B cell (primary cell): ENCODE measurements at regions not wholly inside any gene's neighbourhood (a gene's known extent, or its start where the extent isn't known, plus 50 kb on each side); places are given as distances from the start of the nearest gene placed in this dataset.

Experiments
- ATAC-seq: fragments of 200-7000 bp; cut with Tn5 transposase; one replicate; pipeline ENCODE4 v1.10.0; 2021; ENCODE audit warnings: low read depth, mild to moderate bottlenecking, moderate number of reproducible peaks, moderate library complexity
- CTCF ChIA-PET: fragments of 350-600 bp; sonication (Branson Sonifier 250); formaldehyde crosslinking; loops from one replicate; lab custom pipeline; 2021; ENCODE audit warnings: antibody characterized with exemption, inconsistent platforms; lab: Charles Lee
- POLR2A ChIA-PET: fragments of 350-600 bp; sonication (Branson Sonifier 250); formaldehyde crosslinking; loops from one replicate; lab custom pipeline; 2021; ENCODE audit warnings: antibody characterized with exemption; lab: Charles Lee
- DNase-seq: peaks from one replicate; pipeline ENCODE4 v3.0.0; 2013
- H2AFZ ChIP-seq: 2 replicates; pipeline ENCODE4 v1.6.1; 2012; ENCODE audit warnings: mild to moderate bottlenecking, low read depth, low read length; ENCODE audit not compliant: insufficient read depth, poor library complexity, severe bottlenecking
- H3K27ac ChIP-seq, 2 donors: 1 replicate in 1 of 2; 2 replicates in 1 of 2; pipeline ENCODE4 v1.5.1; 2012 to 2013; ENCODE audit warnings: low read length in 2 of 2, mild to moderate bottlenecking in 2 of 2, moderate library complexity in 1 of 2
- H3K27me3 ChIP-seq, 4 experiments: fragments of 200-600 bp in 1 of 4; sonication (generic) in 1 of 4; replicated peaks in 1 of 4; 1 replicate in 2 of 4; 2 replicates in 2 of 4; pipeline versions ENCODE4 v1.6.1 to v1.7.0; 2013 to 2016; ENCODE audit warnings: low read length in 3 of 4, mild to moderate bottlenecking in 2 of 4, mixed read lengths in 1 of 4, moderate library complexity in 1 of 4; ENCODE audit not compliant: insufficient read depth in 4 of 4, control insufficient read depth in 3 of 4; ENCODE audit errors: control extremely low read depth in 1 of 4
- H3K36me3 ChIP-seq, 2 experiments: replicated peaks in 1 of 2; 1 replicate in 1 of 2; 2 replicates in 1 of 2; pipeline versions ENCODE4 v1.6.1 to v1.7.1; 2013; ENCODE audit warnings: low read length in 1 of 2; ENCODE audit not compliant: insufficient read depth in 2 of 2, control insufficient read depth in 1 of 2; ENCODE audit errors: control extremely low read depth in 1 of 2, extremely low read depth in 1 of 2
- H3K4me1 ChIP-seq, 2 donors: fragments of 200-600 bp in 1 of 2; sonication (generic) in 1 of 2; 1 replicate in 1 of 2; 2 replicates in 1 of 2; pipeline versions ENCODE4 v1.5.1 to v1.6.1; 2013 to 2017; ENCODE audit warnings: low read length in 2 of 2; ENCODE audit not compliant: control insufficient read depth in 2 of 2, insufficient read depth in 2 of 2
- H3K4me2 ChIP-seq: replicated peaks from 2 replicates; pipeline ENCODE3; 2012; ENCODE audit warnings: mild to moderate bottlenecking, low read depth, low read length; ENCODE audit not compliant: poor library complexity, severe bottlenecking
- H3K4me3 ChIP-seq, 5 experiments: fragments of 200-600 bp in 1 of 5; sonication (generic) in 1 of 5; 1 replicate in 3 of 5; 2 replicates in 2 of 5; pipeline versions ENCODE4 v1.5.1 to v1.7.0; 2011 to 2016; ENCODE audit warnings: low read length in 4 of 5, mild to moderate bottlenecking in 4 of 5, low read depth in 2 of 5, control low read depth in 1 of 5, moderate library complexity in 1 of 5; ENCODE audit not compliant: insufficient read depth in 1 of 5; ENCODE audit errors: control extremely low read depth in 1 of 5, extremely low read depth in 1 of 5
- H3K79me2 ChIP-seq: fragments of 200-600 bp; sonication (generic); one replicate; pipeline ENCODE4 v1.6.0; 2016; ENCODE audit warnings: low read length; ENCODE audit not compliant: control insufficient read depth, insufficient read depth
- H3K9ac ChIP-seq: fragments of 200-600 bp; sonication (generic); 2 replicates; pipeline ENCODE4 v1.6.1; 2017; ENCODE audit warnings: mild to moderate bottlenecking, low read length, moderate library complexity
- H3K9me3 ChIP-seq, 3 donors: one replicate each; pipeline versions ENCODE4 v1.6.1 to v1.7.1; 2013; ENCODE audit warnings: low read length in 2 of 3; ENCODE audit not compliant: control insufficient read depth in 2 of 3, insufficient read depth in 1 of 3; ENCODE audit errors: control extremely low read depth in 1 of 3
- H4K20me1 ChIP-seq: 2 replicates; pipeline ENCODE4 v1.6.0; 2012; ENCODE audit warnings: mild to moderate bottlenecking, low read length; ENCODE audit not compliant: insufficient read depth, control insufficient read depth, poor library complexity, severe bottlenecking
- H3K27ac Mint-ChIP-seq: one replicate; pipeline ENCODE4 v1.8.0; 2021; ENCODE audit warnings: mixed read lengths
- H3K27me3 Mint-ChIP-seq: one replicate; pipeline ENCODE4 v1.8.0; 2021; ENCODE audit warnings: mixed read lengths
- H3K4me1 Mint-ChIP-seq: one replicate; pipeline ENCODE4 v1.8.0; 2021; ENCODE audit warnings: mixed read lengths
- H3K4me3 Mint-ChIP-seq: one replicate; pipeline ENCODE4 v1.8.0; 2021; ENCODE audit warnings: mixed read lengths
- H3K9me3 Mint-ChIP-seq: one replicate; pipeline ENCODE4 v1.8.0; 2022; ENCODE audit warnings: mixed read lengths; ENCODE audit not compliant: insufficient read depth
- CTCF ChIP-seq: fragments of 200-600 bp; IDR thresholded peaks from one replicate; pipeline ENCODE4 v1.8.0; 2022; ENCODE audit warnings: antibody characterized with exemption, mild to moderate bottlenecking
- EZH2 ChIP-seq: IDR thresholded peaks from 2 replicates; pipeline ENCODE4 v1.6.1; 2012; ENCODE audit warnings: borderline replicate concordance, low read depth, mild to moderate bottlenecking, moderate library complexity, low read length; ENCODE audit not compliant: insufficient read depth, poor library complexity, severe bottlenecking
- WGBS: methylation state at CpG from one replicate; pipeline ENCODE4 v1.1.5; 2013; ENCODE audit warnings: missing lambda C conversion rate; ENCODE audit not compliant: insufficient coverage; 5-methylcytosine and 5-hydroxymethylcytosine counted together
- intact Hi-C: fragments of 100-400 bp; cut with micrococcal nuclease; formaldehyde crosslinking; loops from one replicate; pipeline ENCODE4 v1.10.0; 2022

- ChIA-PET POLR2A (no interaction called here), CTCF (no interaction called here)
- Histone ChIP-seq H3K4me1 (no peaks in the 10 kb centered on the region), H3K79me2 (no peaks in the 10 kb centered on the region), H4K20me1 (no peaks in the 10 kb centered on the region), H3K9me3 (no peaks in the 10 kb centered on the region), H3K27ac (no peak overlapping the region), H3K9ac (no peak overlapping the region), H3K36me3 (no peaks in the 10 kb centered on the region), H3K27me3 (peaks cover 0 to 2% (median 0%) of the 10 kb centered on the region in 4 experiments), H3K4me2 (no peak overlapping the region), H2AFZ (no peak overlapping the region), H3K4me3 (no peak overlapping the region)
- Mint-ChIP-seq H3K4me1 (no peaks in the 10 kb centered on the region), H3K27ac (no peak overlapping the region), H3K9me3 (peaks cover 7% of the 10 kb centered on the region), H3K4me3 (no peak overlapping the region), H3K27me3 (peaks cover 22% of the 10 kb centered on the region)
- no peak for TF ChIP-seq CTCF
- WGBS = 80% methylated on average over 5 of the region's 10 CpGs
- DNase-seq = no peak
- ATAC-seq = no peak
- intact Hi-C loops = no loop called here
Measured at GRCh38 chr16:47895146-47895545, 260.6 kb downstream of the ABCC12 start.

- Histone ChIP-seq H3K9ac (no peak overlapping the region), H3K36me3 (no peaks in the 10 kb centered on the region), H3K4me1 (no peaks in the 10 kb centered on the region), H4K20me1 (no peaks in the 10 kb centered on the region), H3K4me2 (no peak overlapping the region), H3K79me2 (no peaks in the 10 kb centered on the region), H2AFZ (no peak overlapping the region), H3K9me3 (no peaks in the 10 kb centered on the region), H3K4me3 (no peak overlapping the region), H3K27me3 (peaks cover 0 to 4% (median 0%) of the 10 kb centered on the region in 4 experiments), H3K27ac (no peak overlapping the region)
- POLR2A ChIA-PET = no interaction called here
- ATAC-seq = no peak
- CTCF ChIA-PET = no interaction called here
- Mint-ChIP-seq H3K27ac (no peak overlapping the region), H3K9me3 (peaks cover 5% of the 10 kb centered on the region), H3K4me1 (no peaks in the 10 kb centered on the region), H3K4me3 (no peak overlapping the region), H3K27me3 (peaks cover 34% of the 10 kb centered on the region)
- DNase-seq = no peak
- TF ChIP-seq CTCF (no peak), EZH2 (no peak)
- intact Hi-C loops = no loop called here
- WGBS = 100% methylated on average over 1 of the region's 6 CpGs
Measured at GRCh38 chr16:47892999-47893398, 262.8 kb downstream of the ABCC12 start.
